ENCODE measurements at regions not wholly inside any gene's neighbourhood (a gene's known extent, or its start where the extent isn't known, plus 50 kb on each side); places are given as distances from the start of the nearest gene placed in this dataset.
"Not testable (repeated sequence)": the region's sequence is repeated elsewhere in the genome, so short reads cannot be mapped to it uniquely, and the experiment has no call there.

- no peaks in the 10 kb centered on the region for H3K36me3 ChIP-seq
- TF ChIP-seq, protein P1, sequence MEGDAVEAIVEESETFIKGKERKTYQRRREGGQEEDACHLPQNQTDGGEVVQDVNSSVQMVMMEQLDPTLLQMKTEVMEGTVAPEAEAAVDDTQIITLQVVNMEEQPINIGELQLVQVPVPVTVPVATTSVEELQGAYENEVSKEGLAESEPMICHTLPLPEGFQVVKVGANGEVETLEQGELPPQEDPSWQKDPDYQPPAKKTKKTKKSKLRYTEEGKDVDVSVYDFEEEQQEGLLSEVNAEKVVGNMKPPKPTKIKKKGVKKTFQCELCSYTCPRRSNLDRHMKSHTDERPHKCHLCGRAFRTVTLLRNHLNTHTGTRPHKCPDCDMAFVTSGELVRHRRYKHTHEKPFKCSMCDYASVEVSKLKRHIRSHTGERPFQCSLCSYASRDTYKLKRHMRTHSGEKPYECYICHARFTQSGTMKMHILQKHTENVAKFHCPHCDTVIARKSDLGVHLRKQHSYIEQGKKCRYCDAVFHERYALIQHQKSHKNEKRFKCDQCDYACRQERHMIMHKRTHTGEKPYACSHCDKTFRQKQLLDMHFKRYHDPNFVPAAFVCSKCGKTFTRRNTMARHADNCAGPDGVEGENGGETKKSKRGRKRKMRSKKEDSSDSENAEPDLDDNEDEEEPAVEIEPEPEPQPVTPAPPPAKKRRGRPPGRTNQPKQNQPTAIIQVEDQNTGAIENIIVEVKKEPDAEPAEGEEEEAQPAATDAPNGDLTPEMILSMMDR (IDR thresholded peaks at IDR 0.05) = no peak
- TF ChIP-seq POLR2A (IDR thresholded peaks at IDR 0.05) = no peak
- H3K27ac ChIP-seq = no peak overlapping the region
- peaks cover 0 to 3% (median 0%) of the 10 kb centered on the region in 4 donors for H3K9me3 ChIP-seq
- H3K4me1 ChIP-seq = no peaks in the 10 kb centered on the region
- H3K4me3 ChIP-seq = no peak overlapping the region
- no peaks in the 10 kb centered on the region for H3K27me3 ChIP-seq
- DNase-seq = no peak
Measured at GRCh38 chr1:182226618-182227017, 165.0 kb downstream of the GLUL start.

DNA sequence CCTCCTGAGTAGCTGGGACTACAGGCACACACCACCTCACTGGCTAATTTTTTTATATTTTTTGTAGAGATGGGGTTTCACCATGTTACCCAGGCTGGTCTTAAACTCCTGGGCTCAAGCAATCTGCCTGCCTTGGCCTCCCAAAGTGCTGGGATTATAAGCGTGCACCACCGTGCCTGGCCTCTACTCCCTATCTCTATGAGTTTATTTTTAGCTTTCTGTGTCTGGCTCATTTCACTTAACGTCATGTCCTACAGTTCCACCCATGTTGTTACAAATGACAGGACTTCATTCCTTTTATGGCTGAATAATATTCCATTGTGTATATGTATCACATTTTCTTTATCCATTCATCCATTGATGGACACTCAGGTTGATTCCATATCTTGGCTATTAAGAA, 164.2 kb upstream of the ZNF648 start:
- H3K36me3 ChIP-seq, H3K4me1 ChIP-seq, H3K27me3 ChIP-seq, H3K9me3 ChIP-seq, H3K27ac ChIP-seq, H3K4me3 ChIP-seq, DNase-seq: not testable (repeated sequence)

DNA sequence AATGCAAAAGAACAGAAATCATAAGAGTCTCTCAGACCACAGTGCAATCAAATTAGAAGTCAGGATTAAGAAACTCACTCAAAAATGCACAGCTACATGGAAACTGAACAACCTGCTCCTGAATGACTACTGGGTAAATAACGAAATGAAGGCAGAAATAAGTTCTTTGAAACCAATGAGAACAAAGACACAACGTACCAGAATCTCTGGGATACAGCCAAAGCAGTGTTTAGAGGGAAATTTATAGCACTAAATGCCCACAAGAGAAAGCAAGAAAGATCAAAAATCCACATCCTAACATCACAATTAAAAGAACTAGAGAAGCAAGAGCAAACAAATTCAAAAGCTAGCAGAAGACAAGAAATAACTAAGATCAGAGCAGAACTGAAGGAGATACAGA, 160.5 kb upstream of the ZNF648 start:
- not testable (repeated sequence) for H3K27ac ChIP-seq, H3K36me3 ChIP-seq, DNase-seq, H3K9me3 ChIP-seq, H3K4me3 ChIP-seq, H3K27me3 ChIP-seq, H3K4me1 ChIP-seq

DNA sequence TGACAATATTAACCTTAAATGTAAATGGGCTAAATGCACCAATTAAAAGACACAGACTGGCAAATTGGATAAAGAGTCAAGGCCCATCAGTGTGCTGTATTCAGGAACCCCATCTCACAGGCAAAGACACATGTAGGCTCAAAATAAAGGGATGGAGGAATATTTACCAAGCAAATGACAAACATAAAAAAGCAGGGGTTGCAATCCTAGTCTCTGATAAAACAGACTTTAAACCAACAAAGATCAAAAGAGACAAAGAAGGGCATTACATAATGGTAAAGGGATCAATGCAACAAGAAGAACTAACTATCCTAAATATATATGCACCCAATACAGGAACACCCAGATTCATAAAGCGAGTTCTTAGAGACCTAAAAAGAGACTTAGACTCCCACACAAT, 159.9 kb upstream of the ZNF648 start:
- not testable (repeated sequence) for H3K9me3 ChIP-seq, DNase-seq, H3K36me3 ChIP-seq, H3K27me3 ChIP-seq, H3K4me3 ChIP-seq, H3K4me1 ChIP-seq, H3K27ac ChIP-seq

DNA sequence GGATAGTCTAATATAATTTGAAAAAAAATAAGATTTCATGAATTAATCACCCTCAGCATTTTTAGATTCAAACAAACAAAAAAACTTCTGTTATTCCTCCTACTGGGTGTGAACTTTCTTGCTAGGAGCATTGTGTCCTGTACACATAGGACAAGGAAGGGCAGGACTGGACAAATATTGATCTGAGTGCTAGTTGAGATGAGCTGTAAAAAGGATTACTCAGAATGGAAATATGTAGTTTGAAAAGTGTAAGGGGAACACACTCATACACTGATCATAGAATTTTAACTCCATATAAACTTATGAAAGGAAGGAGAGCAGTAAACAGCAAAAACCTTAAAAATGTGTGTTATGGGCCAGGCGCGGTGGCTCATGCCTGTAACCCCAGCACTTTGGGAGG, 156.5 kb upstream of the ZNF648 start:
- TF ChIP-seq, protein P1 (IDR thresholded peaks at IDR 0.05) = no peak
- no peak for TF ChIP-seq POLR2A (IDR thresholded peaks at IDR 0.05)
- Histone ChIP-seq H3K27ac (no peak overlapping the region), H3K9me3 (no peaks in the 10 kb centered on the region), H3K27me3 (no peaks in the 10 kb centered on the region), H3K4me1 (no peaks in the 10 kb centered on the region), H3K36me3 (no peaks in the 10 kb centered on the region), H3K4me3 (no peak overlapping the region)
- DNase-seq = no peak

DNA sequence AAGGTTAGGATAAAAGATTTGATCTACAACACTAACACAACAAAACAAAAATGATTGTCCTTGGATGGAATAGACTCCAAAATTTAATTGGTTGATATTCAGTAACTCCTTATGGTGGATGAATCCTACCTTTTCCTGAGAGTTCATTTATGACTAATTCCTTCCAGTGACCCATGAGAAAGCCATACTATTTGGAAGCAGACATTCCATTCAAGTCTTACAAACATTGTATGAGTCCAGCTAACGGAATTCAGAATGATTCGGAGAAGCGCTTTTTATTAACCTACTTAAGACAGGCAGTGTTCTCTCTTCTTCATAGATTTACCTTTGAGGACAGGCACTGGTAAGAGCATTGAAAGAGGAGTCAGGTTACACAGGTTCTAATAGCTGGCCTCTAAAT, 155.6 kb upstream of the ZNF648 start:
- no peak for DNase-seq
- H3K27ac ChIP-seq = no peak overlapping the region
- no peak for TF ChIP-seq POLR2A (IDR thresholded peaks at IDR 0.05)
- TF ChIP-seq, protein P1 (IDR thresholded peaks at IDR 0.05) = no peak

DNA sequence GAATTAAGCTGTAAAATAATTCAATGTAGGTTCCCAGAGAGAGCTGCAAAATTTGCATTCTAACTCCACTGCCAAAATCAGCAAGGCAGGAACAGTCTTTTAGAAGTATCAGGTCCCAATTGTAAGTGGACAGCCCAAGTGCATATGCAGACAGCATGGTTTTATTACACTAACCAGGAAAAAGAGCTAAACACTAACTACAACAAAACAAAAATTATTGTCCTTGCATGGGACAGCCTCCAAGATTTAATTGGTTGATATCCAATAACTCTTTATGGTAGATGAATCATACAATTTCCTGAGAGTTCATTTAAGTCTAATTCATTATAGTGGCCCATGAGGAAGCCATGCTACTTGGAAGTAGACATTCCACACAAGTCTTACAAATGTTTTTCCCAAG, 154.3 kb upstream of the ZNF648 start:
- no peak for DNase-seq
- Histone ChIP-seq H3K27me3 (no peaks in the 10 kb centered on the region), H3K36me3 (no peaks in the 10 kb centered on the region), H3K4me3 (no peak overlapping the region), H3K4me1 (no peaks in the 10 kb centered on the region), H3K27ac (no peak overlapping the region), H3K9me3 (no peaks in the 10 kb centered on the region)
- no peak for TF ChIP-seq POLR2A (IDR thresholded peaks at IDR 0.05)
- TF ChIP-seq, protein P1 (IDR thresholded peaks at IDR 0.05) = no peak

More for the DNA sequence above, 155.6 kb upstream of the ZNF648 start:
- Histone ChIP-seq H3K4me1 (no peaks in the 10 kb centered on the region), H3K27me3 (no peaks in the 10 kb centered on the region), H3K4me3 (no peak overlapping the region), H3K36me3 (no peaks in the 10 kb centered on the region), H3K9me3 (no peaks in the 10 kb centered on the region)

All from Peyer's patch (tissue), 4 donors.